D341Med (cell line): ENCODE measurements at regions not wholly inside any gene's neighbourhood (a gene's known extent, or its start where the extent isn't known, plus 50 kb on each side); places are given as distances from the start of the nearest gene placed in this dataset.
"Not testable (repeated sequence)": the region's sequence is repeated elsewhere in the genome, so short reads cannot be mapped to it uniquely, and the experiment has no call there.

Experiments
- DNase-seq: peaks from one replicate; pipeline ENCODE4 v3.0.0; 2012; ENCODE audit warnings: low spot score

DNA sequence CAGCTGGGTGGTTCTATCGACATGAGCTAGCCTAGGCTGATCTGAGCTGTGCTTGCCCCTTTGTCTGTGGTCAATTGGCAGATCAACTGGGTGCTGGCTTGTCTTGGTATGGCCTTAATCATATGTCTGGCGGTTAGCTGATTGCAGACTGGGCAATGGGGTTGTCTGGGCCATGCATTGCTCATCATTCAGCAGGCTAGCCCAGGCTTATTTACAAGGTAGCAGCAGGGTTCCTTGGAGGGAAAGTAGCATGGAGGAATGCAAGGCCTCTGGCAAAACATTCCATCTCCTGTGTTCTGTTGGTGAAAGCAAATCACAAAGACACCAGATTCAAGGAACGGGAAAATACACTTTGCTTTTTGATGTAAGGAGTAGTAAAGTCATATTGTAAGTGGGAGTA is 84.0 kb upstream of the IVNS1ABP start:
- no peak for DNase-seq

DNA sequence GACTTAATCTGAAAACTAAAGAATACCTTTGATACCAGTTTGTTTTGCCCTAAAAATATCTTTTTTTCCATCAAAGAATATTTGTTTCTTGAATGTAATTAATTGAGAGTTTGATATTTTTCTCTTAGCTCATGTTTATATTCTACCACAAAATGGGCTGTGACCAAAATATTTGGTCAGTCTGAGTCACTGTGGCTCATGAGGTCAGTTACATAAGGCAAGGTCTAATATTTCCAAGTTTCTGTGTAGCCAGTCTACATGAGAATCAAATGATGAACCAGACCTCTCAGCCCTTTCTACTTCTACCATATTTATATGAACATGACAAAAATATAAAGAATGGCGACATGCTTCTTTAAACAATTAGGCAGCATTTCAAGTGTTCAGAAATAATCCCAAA is 83.0 kb upstream of the IVNS1ABP start:
- no peak for DNase-seq

DNA sequence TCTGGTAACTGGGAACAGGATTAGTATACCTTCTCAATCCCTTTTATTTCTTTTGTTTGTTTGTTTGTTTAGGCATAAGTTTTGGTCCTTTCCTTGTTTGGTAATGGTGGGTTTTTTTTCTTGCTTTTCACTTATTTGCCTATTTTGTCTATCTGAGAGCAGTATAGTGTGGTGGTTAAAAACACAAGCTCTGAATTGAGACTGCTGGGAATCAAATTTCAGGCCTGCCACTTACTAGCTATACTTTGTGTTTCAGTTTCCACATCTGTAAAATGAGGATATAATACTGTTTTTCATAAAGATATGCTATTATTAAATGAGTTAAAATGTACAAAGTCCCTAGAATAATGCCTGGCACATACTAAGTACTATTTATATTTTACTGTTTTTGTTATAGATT is 81.6 kb upstream of the IVNS1ABP start:
- DNase-seq, result no peak

DNA sequence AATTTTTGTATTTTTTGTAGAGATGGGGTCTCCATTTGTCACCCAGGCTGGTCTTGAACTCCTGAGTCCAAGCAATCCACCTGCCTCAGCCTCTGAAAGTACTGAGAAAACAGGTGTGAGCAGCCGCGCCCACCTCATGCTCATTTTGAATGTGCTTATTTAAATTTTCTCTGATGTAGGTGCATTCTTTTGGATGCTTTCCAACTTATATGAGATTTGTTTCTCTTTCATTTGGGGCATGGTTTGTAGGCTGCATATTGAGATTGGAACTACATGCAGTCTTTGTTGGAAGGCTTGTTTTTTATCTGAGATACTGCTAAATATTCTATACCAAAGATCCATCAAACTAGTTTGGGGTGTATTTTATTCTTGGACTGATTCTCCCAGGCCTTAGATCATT is 81.0 kb upstream of the IVNS1ABP start:
- DNase-seq, result no peak

DNA sequence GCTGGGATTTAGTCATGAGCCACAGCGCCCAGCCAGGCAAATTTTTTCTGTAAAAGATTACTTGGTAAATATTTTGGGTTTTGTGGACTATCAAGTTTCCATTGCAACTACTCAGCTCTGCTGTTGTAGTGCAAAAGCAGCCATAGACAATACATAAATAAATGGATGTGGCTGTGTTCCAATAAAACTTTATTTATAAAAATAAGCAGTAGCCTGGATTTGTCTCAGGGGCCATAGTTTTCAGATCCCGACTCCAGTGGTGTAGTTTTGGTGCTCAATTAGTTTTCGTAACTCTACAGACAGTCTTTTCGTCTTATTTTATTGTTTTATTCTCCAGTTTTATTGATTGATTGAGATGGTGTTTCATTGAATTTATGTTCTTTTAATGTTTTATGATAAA is 80.1 kb upstream of the IVNS1ABP start:
- DNase-seq, result no peak

DNA sequence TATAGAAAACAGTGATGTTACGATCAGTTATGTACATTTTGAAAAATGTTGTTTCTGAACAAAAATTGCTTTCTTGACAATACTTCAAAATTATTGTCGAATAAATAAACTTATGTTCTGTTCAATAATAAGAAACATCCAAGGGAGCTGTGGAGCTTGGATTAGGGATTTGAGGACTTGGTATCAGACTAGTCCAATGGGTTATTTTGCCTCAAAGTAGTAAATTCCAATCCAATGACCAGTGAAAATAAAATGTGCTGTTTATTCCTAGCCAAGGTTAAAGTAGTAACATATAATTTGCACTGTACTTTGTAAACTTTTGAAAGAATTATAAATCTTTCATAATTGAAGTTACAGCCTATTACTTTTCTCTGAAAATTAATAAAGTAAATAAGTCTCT is 79.1 kb upstream of the IVNS1ABP start:
- no peak for DNase-seq

DNA sequence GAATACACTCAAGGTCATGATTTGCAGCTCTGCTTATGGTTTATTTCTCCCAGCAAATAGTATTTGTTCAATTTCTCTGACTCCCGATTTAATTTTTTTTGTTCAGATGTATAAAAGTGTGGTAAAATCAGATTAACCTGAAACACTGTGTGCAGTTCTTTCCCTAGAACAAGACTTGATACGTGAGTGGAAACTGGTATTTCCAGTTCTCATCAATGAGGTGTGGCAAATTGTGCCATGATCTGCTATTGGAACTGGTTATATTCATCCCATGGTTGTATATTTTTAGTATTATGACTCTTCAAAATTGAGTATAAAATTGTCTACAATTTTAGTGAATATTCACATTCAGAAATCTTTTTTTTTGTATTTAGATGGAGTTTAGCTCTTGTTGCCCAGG is 76.8 kb upstream of the IVNS1ABP start:
- DNase-seq, result no peak

DNA sequence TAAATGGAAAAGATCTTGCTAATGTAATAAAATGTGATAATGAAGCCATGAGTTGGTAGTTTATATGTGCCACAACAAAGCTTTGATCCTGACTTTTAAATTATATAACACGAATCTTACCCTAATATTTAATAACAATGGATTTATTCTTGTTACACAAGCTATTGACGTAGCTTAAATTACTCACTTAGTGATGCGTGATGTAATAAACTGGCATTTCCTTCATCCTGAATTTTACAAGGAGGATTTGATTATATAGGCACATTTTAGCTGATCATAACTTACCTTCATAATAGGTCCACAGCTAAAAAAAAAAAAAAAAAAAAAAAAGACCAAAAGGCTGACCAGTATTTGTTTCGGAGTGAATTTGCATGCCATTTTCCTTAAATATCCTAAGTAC is 76.2 kb upstream of the IVNS1ABP start:
- no peak for DNase-seq

DNA sequence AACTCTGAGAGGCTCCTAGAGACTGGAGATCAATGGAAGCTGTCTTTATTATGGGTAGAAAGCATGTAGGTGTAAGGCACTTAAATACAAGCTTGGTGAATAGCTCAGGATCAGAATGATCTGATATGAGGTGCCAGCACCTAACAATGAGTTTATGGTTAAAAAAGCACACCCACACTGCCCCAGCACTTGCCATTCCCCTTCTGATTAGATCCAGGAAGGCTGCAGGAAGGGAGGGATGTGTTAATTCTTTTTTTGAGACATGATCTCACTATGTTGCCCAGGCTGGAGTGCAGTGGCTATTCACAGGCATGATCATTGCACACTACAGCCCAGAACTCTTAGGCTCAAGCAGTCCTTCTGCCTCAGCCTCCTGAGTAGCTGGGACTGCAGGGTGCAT is 71.8 kb upstream of the IVNS1ABP start:
- no peak for DNase-seq

DNA sequence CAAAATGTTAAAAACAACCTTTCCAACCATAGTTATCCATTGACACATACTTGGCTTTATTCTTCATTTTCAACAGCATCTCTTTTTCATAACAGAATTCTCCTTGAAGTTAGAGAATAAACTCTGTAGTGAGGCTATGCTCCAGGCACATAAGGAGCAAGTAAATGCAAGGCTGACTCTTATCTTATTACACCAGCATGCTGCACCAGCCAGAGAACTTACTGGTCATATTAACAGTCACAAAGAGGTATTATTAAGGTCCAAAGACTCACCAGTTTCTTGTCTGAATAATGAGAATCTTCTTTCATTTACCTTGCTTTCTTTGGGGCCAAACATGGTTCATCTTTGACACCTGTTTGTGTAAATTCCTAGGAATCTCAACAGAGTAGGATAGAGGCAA is 71.3 kb upstream of the IVNS1ABP start:
- no peak for DNase-seq

DNA sequence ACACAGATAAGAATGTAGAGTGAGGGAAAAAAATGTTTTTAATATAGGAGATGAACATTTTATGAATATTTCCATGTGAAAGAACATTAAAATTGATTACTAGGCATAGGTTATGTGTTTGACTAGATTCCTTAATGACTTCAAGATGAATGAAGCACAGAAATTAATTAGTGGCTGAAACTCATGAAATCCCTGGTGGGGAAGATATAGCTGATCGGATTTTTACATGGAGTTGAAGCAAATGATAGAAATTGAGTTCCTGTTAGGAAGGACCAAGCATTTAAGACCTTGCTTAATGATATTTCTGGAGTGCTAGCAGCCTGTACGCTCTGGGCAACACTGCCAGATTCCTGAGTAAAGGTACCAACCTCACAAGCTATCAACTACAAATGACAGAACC is 68.9 kb upstream of the IVNS1ABP start:
- no peak for DNase-seq

DNA sequence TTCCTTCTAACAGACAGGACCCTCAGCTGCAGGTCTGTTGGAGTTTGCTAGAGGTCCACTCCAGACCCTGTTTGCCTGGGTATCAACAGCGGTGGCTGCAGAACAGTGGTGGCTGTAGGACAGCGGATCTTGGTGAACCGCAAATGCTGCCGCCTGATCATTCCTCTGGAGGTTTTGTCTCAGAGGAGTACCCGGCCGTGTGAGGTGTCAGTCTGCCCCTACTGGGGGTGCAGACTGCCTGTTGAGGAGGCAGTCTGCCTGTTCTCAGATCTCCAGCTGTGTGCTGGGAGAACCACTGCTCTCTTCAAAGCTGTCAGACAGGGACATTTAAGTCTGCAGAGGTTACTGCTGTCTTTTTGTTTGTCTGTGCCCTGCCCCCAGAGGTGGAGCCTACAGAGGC is 66.8 kb upstream of the IVNS1ABP start:
- DNase-seq, result not testable (repeated sequence)

DNA sequence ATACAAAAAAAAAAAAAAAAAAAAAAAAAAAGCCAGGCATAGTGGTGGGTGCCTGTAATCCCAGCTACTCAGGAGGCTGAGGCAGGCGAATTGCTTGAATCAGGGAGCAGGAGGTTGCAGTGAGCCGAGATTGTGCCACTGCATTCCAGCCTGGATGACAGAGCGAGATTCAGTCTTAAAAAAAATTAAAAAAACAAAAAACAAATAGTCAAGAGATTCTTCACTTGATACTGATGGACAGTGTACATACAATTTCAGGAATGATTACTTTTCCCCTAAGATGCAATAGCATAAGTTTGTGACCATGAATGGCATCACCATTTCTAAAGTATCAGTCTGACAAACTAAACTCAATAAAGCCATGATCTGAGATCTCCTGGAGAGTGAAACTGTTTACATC is 60.8 kb upstream of the IVNS1ABP start:
- DNase-seq, result no peak

DNA sequence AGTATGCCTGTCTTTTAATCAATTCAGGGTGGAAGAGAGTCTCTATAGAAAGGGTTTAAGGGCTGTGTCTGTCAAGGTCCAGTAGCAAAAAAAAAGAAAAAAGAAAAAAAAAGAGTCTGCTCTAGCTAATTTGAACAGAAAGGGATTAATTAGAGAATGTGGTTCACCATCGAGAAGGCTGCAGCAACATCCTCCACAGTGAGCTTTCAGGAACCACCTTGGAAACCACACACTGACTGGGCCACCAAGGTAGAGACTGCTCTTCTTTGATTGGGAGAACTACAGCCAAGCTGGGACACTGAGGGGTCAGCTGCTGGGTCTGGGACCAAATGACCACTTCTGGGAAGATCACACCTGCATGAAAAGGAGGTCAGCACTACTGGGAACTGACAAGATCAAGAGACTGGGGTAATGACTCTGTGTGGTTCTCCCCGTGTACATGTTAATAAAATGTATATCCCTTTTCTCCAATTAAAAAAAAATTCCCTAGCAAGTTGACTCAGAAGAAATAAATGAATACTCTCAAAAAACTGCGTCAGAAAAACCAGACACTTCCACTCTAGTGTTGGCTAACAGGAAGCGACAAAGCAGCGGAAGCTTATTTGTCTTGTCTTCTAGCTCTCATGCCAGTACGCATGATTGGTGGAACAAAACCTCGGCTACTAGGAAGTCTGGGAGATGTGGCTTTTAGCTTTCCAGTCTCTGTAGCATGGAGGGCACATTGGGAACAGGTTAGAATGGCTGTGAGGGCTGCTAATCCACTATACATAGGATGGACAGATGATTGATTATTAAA is 60.0 kb upstream of the IVNS1ABP start:
- DNase-seq, result no peak

DNA sequence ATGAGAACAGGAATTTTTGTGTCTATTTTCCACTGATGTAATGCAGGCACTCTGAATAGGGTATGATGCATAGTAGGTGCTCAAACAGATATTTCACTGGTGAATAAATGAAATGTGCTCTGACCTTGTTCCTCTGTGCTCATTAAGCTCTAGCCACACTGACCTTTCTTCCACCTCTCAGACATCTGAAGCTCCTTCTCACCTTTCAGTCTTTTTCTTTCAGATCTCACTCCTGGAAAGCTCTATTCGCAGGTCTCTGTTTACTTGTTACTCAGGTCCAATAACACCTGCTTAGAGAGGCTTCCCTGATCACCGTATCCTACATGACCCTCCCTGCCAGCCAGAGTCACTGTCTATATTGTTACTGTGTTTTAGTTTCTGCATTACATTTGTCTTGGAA is 59.2 kb upstream of the IVNS1ABP start:
- no peak for DNase-seq

DNA sequence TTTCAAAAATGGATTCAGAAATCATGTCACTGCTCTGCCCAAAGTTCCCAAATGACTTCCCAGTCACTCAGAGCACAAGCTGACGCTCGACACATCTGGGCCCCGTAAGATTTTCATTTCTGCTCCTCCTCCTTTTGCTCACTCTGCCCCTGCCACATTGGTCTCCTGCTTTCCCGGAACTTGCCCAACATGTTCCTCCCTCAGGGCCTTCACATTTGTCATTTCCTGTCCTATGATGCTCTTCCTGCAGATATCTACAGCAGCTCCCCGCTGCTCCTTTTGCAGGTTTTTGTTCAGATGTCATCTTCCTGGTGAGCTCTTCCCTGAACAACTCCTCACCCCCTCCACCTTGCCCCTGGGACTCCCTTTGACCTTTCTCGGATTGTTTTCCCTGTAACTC is 58.5 kb upstream of the IVNS1ABP start:
- no peak for DNase-seq

DNA sequence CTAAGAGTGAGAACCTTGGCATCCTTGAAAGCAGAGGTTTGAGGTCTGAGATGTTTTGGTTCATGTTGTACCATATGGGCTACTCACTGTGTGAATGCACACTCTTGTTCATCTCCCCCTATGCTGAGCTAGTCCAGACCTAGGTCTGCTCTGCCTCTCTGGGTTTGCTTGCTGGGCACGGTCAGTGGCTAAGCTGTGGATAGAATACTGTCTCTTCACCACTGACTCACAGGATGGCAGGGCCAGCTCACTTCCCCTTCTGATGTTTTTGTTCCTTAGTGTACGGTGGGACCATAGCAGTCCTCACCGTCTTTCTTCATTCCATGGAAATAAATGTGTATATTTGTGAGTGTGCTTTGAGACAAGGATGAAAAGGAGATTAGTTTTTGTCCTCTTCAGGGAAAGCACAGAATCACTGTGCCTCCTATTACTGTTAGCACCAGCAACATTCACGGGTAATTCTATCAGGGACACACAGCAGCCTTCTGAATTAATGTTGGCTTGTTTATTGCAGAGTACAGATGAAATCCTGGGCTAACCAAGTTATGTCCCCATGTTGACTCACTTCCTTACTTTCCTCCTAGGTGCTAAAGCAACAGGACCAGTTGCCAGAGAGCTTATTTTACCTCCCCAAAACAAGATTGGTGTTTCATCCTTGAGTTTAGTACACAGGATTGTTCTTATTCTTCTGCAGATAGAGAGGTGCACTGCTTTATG is 56.9 kb upstream of the IVNS1ABP start:
- DNase-seq, result no peak

DNA sequence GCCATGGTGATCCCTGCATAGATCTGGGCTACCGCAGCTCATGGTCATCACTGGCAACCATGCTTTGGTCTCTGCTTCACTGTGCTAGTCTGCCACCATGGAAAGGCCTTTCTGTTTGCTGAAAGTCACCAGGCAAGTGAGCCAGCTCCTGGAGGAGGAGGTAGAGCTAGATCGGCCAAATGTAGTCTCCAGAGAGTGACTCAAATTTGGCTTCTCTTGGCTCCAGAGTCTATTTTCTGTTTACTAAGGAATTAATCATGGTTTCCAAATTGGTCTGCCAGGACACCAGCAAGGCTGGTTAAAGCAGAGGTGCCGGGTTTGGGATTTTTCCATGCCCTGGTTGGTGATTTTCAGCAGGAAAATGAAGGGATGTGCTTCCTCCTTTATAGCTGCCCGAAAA is 52.7 kb upstream of the IVNS1ABP start:
- no peak for DNase-seq

DNA sequence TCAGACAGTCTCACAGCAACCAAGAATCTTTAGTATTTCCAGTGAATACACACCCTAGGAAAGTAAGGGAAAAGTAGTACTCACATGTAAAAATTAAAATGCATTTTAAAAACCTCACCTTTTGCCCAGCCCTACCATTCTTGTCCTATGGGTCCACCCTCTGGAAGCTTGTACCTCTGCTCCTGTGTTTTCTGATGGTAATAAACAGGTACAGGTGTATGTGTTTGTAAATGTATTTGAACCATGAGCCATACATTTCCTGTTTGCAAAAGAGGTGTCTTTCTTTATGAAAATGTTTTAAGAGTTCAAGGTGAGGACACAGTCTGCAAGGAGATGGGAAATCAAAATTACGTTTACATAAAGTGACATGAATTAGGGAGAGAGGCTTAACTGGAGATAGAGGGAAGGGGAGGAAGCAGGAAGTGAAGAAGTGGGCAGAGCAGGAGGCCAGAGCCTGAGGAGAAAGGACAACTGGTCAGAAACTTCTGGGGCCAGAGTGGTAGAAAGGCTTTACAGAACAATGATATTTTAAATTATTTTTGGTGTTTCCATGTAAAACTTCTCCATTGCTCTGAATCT is 52.0 kb upstream of the IVNS1ABP start:
- DNase-seq, result no peak

DNA sequence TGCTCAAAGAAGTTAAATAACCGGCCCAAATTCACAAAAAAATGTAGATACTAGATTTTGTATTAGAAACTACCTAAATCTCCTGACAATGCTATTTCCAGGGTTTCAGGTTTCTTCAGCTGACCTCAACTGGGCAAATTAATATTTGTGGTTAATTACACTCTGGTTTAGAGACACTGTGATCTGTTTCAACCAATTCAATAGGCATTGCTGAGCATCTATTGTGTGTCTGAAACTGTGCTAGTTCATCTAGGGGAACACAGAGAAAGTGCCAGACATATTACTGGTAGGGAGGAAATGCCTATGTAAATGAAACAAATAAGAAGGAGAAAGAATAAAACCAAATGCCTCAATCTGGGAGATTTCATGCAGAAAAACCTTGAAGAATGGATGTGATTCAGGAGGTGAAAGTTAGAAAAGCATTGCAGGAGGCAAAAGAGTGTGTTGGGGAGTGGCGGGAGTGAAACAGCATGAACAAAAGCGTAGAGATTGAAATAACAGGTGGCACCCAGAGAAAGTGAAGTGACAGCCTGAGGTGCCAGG is 51.3 kb upstream of the IVNS1ABP start:
- DNase-seq, result no peak

DNA sequence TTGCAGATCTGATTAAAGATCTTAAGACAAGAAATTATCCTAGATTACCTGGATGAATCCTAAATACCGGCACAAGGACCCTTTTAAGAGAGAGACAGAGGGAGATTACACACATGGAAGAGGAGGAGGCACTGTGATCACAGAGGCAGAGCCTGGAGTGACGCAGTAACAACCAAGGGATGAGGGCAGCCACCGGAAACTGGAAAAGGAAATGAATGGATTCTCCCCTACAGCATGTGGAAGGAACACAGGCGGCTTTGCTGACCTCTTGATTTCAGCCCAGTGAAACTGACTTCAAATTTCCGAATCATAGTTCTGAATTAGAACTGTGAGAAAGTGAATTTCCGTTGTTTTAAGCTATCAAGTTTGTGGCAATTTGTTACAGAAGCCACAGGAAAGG is 50.2 kb upstream of the IVNS1ABP start:
- no peak for DNase-seq
